ENCODE measurements at regions not wholly inside any gene's neighbourhood (a gene's known extent, or its start where the extent isn't known, plus 50 kb on each side); places are given as distances from the start of the nearest gene placed in this dataset.

- no peak overlapping the region for H3K9ac ChIP-seq (ENCODE audit: low read length)
- no peak for TF ChIP-seq EZH2phosphoT487 (IDR thresholded peaks at IDR 0.05; ENCODE audit: low read depth)
- no peak for TF ChIP-seq CTCF (IDR thresholded peaks at IDR 0.05; ENCODE audit: low read depth, low read length)
- no peaks in the 10 kb centered on the region for H3K36me3 ChIP-seq (replicated peaks; ENCODE audit: low read depth, low read length)
- no peak overlapping the region for H3K4me3 ChIP-seq (ENCODE audit: low read length)
- no peak overlapping the region for H3K27ac ChIP-seq (ENCODE audit: low read length)
- H3K79me2 ChIP-seq (ENCODE audit: low read length) = no peaks in the 10 kb centered on the region
- H3K27me3 ChIP-seq (ENCODE audit: low read depth, low read length) = no peaks in the 10 kb centered on the region; the same call in 1 of the 2 replicates
- no peak overlapping the region for H2AFZ ChIP-seq (ENCODE audit: low read depth, low read length)
- no peaks in the 10 kb centered on the region for H4K20me1 ChIP-seq (ENCODE audit: insufficient read depth, low read length)
- no peak overlapping the region for H3K4me2 ChIP-seq (ENCODE audit: low read length)
- H3K4me1 ChIP-seq (ENCODE audit: low read length) = no peaks in the 10 kb centered on the region
- H3K9me3 ChIP-seq (ENCODE audit: insufficient read depth, low read length) = no peaks in the 10 kb centered on the region
Observed at GRCh38 chr13:27713767-27714166, 78.5 kb upstream of the GSX1 start.

GRCh38 chr13:27721681-27722080 is 70.6 kb upstream of the GSX1 start:
- Histone ChIP-seq H3K9ac (ENCODE audit: low read length) (no peak overlapping the region), H3K36me3 (replicated peaks; ENCODE audit: low read depth, low read length) (no peaks in the 10 kb centered on the region), H3K4me2 (ENCODE audit: low read length) (no peak overlapping the region), H3K4me3 (ENCODE audit: low read length) (no peak overlapping the region), H3K79me2 (ENCODE audit: low read length) (no peaks in the 10 kb centered on the region), H3K9me3 (ENCODE audit: insufficient read depth, low read length) (no peaks in the 10 kb centered on the region), H3K4me1 (ENCODE audit: low read length) (peaks cover 5% of the 10 kb centered on the region; the same call in 1 of the 2 replicates), H4K20me1 (ENCODE audit: insufficient read depth, low read length) (no peaks in the 10 kb centered on the region), H3K27me3 (ENCODE audit: low read depth, low read length) (no peaks in the 10 kb centered on the region; the same call in 1 of the 2 replicates), H3K27ac (ENCODE audit: low read length) (no peak overlapping the region), H2AFZ (ENCODE audit: low read depth, low read length) (no peak overlapping the region)
- TF ChIP-seq EZH2phosphoT487 (IDR thresholded peaks at IDR 0.05; ENCODE audit: low read depth) = no peak
- no peak for TF ChIP-seq CTCF (IDR thresholded peaks at IDR 0.05; ENCODE audit: low read depth, low read length)

GRCh38 chr13:27728271-27728670 is 64.0 kb upstream of the GSX1 start:
- H3K9me3 ChIP-seq (ENCODE audit: insufficient read depth, low read length) = no peaks in the 10 kb centered on the region
- no peaks in the 10 kb centered on the region for H3K27me3 ChIP-seq (ENCODE audit: low read depth, low read length)
- no peak for TF ChIP-seq EZH2phosphoT487 (IDR thresholded peaks at IDR 0.05; ENCODE audit: low read depth)
- no peak for TF ChIP-seq CTCF (IDR thresholded peaks at IDR 0.05; ENCODE audit: low read depth, low read length)
- H3K9ac ChIP-seq (ENCODE audit: low read length) = no peak overlapping the region
- no peaks in the 10 kb centered on the region for H4K20me1 ChIP-seq (ENCODE audit: insufficient read depth, low read length)
- H3K4me1 ChIP-seq (ENCODE audit: low read length) = no peaks in the 10 kb centered on the region
- H3K36me3 ChIP-seq (replicated peaks; ENCODE audit: low read depth, low read length) = no peaks in the 10 kb centered on the region
- no peaks in the 10 kb centered on the region for H3K79me2 ChIP-seq (ENCODE audit: low read length)
- no peak overlapping the region for H3K4me3 ChIP-seq (ENCODE audit: low read length)
- H3K4me2 ChIP-seq (ENCODE audit: low read length) = no peak overlapping the region
- no peak overlapping the region for H3K27ac ChIP-seq (ENCODE audit: low read length)
- H2AFZ ChIP-seq (ENCODE audit: low read depth, low read length) = no peak overlapping the region

- no peak overlapping the region for H3K4me3 ChIP-seq (ENCODE audit: low read length)
- H3K9me3 ChIP-seq (ENCODE audit: insufficient read depth, low read length) = no peaks in the 10 kb centered on the region
- H2AFZ ChIP-seq (ENCODE audit: low read depth, low read length) = no peak overlapping the region
- no peak overlapping the region for H3K9ac ChIP-seq (ENCODE audit: low read length)
- H3K4me2 ChIP-seq (ENCODE audit: low read length) = no peak overlapping the region
- no peaks in the 10 kb centered on the region for H3K36me3 ChIP-seq (replicated peaks; ENCODE audit: low read depth, low read length)
- no peaks in the 10 kb centered on the region for H3K79me2 ChIP-seq (ENCODE audit: low read length)
- TF ChIP-seq EZH2phosphoT487 (IDR thresholded peaks at IDR 0.05; ENCODE audit: low read depth) (no peak), CTCF (IDR thresholded peaks at IDR 0.05; ENCODE audit: low read depth, low read length) (no peak)
- no peaks in the 10 kb centered on the region for H4K20me1 ChIP-seq (ENCODE audit: insufficient read depth, low read length)
- no peaks in the 10 kb centered on the region for H3K4me1 ChIP-seq (ENCODE audit: low read length)
- H3K27ac ChIP-seq (ENCODE audit: low read length) = no peak overlapping the region
- H3K27me3 ChIP-seq (ENCODE audit: low read depth, low read length) = no peaks in the 10 kb centered on the region
Observed at GRCh38 chr13:27730191-27730590, 62.1 kb upstream of the GSX1 start.
